GM21367 (cell line): ENCODE measurements at regions not wholly inside any gene's neighbourhood (a gene's known extent, or its start where the extent isn't known, plus 50 kb on each side); places are given as distances from the start of the nearest gene placed in this dataset.

Experiments used
- ATAC-seq: cut with Tn5 transposase; IDR thresholded peaks from one replicate; pipeline ENCODE4 v1.9.1; 2021; ENCODE audit not compliant: unreplicated experiment

DNA sequence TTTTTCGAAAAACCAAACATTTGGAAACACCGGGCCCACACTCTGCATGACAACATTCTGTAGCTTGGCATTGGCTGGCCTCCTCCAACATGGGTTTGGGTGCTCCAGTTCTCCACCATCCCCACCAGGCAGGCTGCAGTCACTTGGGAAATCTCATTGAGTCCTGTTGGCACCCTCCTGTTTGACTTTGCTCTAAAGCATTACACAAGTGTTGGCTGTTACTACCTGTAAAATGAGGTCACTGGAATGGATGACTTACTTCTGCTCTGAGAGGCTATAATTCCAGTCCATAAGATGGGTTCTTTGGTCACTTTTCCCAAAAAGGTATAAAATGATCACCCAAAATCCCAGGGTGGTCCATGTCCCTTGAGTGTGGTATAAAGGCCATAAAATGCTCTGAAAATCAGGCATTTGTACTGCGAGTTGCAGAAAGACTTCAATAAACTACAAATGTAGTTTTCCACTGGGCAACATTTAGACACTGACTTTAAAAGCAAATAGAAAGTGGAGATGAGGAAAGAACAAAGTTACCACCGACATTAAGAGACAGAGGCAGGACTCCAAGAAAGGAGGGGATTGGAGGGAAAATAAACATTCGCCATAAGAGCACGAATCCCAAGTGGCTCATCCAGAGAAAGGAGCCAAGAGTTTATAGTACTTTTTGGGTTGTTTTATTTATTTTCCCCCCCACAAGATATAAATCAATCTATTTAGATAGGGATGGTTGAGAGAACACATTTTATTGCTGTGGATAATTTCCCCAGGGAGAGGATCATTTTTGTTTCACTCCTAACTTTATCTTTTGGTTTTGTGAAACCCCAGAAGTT, 295.1 kb downstream of the TLE1 start:
- no peak for ATAC-seq

DNA sequence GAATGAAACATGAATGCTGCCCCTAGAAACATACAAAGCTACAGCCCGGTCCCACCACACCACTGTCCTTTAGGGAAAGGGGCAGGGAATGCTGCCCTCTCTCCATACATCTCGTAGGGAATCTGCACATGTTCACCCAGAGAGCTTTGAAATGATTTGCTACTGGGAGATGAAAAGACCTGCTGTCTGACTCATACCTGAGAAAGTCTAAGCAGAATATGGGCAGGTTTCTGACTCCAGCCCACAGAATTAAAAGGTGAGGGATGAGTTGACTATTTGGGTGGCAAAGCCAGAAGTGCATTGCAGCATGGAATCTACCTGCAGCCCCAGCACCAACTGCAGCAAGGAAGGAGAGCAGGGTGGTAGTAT, 297.9 kb downstream of the TLE1 start:
- no peak for ATAC-seq

DNA sequence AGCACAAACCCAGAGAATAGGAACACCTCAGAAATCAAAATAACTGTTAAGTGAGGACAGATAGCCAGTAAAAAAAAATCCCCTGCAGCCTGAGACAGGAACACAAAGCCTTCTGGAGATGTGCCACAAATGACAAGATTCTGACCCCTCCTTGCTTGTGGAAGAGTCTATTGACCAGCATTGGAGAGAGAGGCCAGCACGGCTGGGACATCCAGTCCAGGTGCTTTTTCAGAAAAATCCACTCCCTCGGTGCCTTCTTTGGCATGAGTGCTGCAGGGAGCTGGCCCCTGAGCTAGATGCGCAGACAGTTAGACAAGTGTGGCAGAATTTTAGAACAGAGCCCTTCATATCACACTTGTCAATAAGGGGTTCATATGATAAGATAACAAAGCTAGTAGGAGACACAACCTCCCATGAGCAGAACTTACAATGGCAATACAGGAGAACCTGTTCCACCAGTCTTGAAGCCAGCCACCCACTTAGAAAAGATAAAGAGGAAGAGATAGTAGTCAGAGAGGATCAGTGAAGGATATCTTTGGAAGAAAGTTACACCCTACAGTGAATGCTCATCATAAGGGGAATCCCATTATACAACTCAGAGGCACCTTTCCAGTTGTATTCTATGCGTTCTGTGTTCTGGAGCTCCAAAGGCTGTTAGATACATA, 298.4 kb downstream of the TLE1 start:
- ATAC-seq, result no peak

DNA sequence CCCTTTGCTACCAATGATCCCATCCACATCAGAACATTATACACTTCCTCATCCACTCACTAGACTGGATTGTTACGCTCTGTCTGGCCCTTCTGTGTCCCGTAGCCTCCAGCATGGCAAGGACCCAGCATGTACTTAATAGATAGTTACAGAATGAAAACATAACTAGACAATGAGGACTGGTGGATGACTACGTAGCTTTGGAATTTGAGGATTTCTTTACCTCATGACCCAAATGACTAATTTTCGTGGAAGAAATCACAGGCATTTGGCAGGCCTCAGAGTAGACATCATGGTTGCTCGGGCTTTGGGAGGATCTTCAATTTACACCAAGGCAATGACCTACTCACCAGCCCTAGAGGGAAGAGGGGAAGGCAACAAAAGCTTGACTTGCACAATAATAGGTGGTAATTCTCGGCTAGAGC, 299.8 kb downstream of the TLE1 start:
- no peak for ATAC-seq

DNA sequence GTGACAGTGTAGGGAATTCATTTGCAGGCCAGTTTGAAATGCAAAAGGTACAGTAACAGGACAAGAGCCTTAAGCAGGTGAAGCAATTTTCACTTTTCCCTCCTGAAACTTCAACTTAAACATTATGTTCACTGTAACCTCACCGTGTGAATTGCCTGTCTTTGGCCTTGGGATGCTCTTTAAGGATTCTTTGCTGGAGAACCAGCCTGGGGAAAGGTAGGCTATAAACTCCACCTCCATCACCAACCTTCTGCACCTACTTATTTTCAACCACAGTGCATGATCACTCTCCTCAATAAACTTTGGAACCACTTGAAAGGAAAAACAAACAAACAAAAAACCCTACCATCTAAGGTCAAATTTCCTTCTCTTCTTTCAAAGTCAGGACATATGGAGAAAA, 300.5 kb downstream of the TLE1 start:
- ATAC-seq, result no peak

DNA sequence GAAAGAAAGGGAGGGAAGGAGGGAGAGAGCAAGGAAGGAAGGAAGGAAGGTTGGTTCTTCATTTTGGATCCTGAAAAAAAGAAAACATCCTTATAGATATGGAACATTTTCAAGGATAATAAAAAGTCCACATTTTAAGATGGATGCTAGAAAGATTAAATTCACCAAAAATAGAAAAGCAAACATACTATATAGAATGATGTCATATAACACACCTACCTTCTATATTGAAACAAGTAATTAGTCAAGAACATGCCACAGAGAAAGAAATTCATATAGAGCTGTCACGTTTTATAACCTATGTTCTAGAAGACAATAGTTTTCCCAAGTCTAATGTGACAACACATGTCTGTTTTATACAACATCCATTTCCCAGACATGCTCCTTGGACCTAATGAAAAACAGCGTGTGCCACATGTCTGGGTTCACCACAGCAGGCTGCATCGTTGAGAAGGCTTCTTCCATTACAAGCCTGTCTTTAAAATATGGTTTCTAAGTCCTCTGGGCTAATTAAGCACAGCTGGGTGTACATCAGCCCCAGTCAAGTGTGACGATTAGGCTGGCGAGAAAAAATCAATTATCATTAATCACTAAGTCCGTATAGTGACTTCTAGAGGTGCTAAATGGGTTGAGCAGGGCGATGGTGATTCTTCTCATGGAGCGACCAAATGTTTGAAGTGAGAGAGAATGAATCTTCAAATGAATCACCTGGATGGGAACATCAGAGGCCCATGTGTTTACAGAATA, 301.8 kb downstream of the TLE1 start:
- no peak for ATAC-seq

DNA sequence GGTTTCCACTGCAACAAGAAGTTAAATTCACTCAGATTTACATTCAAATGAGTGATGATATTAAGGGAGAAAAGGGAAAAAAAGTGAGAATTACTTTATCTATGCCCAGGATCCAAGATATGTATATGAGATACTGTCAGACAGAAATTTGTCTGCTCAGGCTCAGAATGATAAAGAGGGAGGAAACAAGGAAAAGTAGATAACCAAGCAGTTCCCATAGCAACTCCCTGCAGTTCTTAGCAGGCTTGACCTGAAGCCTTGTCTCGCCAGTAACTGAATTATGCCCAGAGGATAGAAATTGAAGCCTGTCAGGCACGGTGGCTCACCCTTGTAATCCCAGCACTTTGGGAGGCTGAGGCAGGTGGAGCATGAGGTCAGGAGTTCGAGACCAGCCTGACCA, 304.4 kb downstream of the TLE1 start:
- ATAC-seq, result no peak

DNA sequence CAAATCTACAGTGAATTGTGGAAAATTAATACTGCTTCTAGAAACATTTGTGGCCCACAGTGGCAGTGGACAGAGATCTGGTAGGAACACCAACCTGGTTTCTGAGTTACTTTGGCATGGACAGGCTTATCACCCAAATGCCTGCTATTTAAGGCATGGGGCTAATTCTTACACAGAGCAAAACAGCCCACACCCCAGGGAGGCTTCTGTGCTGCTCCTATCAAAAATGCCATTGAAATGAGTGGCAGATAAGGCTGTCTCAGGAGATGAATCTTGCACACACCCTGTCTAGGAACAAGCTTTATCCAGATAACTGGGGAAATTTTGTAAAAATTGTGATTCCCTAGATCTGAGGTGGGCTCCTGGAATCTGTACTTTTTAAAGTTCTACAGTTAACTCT, 307.1 kb downstream of the TLE1 start:
- no peak for ATAC-seq

DNA sequence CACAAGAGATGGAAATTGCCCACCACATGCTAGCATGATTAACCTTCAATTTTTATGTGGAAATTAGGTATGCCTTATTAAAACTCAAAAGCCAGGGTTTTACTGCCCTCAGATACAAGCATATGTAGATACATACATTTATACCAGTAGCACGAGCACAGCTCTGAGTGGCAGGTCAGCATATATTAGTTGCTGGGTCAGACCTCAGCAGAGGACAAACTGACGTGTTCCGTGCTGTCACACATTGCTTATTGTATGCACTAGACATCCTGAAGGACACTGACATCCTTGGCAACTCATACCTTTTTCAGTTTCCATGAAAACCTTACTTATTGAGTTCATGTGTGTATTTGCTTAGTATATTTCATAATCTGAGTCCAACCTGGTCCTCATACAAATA, 307.7 kb downstream of the TLE1 start:
- no peak for ATAC-seq

DNA sequence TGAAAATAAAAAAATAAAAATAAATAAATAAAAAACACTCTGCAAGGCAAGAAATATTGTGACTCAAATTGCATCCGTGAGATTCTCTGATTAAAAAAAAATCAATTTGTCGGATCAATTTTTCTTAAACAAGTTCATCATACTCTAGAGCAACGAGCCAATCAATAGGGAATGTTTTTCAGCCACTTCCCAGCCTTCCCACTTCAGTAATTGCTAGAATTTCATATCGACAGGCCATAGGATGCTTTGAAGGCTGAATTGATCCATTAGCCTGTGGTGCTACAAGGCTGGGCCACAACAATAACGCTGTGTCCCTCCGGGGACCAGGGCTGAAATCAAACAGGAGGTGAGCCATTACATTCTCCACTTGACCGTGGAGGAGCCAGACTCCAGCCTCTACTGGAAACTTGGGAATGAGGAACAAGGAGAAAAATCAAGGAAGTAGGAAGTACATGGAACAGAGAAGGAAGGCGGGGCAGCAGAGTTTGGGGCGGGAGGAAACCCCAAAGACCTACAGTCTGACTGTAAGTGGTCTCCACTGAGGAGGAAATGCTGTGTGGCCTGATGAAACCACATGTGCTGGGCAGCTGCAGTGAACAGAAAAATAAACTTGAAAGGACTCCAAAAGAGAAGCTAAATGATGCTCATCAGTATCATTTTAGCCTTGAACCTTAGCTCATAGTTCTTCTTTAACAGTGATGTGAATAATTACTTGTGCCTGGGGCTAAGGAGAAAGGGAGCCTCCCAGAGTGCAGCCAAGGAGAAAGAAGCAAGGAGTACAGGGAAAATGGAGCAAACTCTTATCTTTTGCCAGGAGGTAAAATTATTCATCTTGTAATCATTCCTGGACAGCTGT, 308.6 kb downstream of the TLE1 start:
- no peak for ATAC-seq

DNA sequence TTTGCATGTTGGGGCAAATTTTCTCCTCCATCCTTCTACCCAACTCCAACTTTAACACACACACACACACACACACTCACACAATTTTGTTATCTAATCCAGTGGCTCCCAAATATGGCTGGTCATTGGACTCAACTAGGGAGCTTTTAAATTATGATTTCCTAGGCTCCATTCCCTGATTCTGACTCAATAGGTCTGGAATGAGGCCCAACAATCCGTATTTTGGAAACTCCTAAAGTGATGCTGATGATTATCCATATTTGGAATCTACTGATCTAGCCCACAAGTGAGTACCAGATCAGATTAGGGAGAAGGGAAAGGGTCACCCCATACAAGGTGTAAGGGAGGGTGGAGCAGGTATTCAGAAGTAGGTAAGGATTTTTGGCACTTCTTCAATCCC, 309.7 kb downstream of the TLE1 start:
- no peak for ATAC-seq

DNA sequence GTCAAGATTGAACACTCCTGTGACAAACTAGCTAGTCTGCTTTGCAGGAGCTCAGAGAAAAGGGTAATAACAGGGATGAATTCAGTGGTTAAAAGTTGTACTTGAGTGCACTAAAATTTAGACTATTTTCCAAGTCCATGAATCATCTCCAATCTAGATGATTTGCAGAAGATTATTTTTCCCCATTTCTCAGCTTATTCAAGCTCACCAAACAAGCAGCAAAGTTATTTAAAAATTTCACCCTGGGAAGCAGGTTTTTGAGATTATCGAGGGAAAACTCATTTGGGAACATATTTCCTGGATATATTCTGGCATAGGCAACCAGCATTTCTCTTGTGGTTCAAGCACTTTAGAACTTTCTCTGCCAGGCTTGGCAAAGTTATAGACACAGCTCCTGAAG, 311.4 kb downstream of the TLE1 start:
- no peak for ATAC-seq

DNA sequence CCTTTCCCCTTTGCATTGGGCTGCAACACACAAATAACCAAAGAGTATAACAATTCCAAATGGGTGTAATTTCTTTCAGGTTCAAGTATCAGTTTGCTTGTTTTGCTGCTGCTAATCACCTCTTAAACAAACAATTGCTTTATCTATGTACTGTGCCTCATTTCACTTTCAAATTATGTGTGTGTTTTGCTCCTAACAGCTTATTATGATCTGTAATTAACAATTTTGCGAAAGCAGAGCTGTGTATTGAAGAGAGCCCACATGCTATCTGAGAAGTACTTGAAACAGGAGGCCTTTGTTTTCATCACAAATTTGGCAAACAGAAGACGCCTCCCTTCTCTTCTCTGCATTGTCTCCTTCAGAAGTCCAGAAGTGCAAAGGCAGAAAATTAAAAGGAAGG, 312.0 kb downstream of the TLE1 start:
- no peak for ATAC-seq

DNA sequence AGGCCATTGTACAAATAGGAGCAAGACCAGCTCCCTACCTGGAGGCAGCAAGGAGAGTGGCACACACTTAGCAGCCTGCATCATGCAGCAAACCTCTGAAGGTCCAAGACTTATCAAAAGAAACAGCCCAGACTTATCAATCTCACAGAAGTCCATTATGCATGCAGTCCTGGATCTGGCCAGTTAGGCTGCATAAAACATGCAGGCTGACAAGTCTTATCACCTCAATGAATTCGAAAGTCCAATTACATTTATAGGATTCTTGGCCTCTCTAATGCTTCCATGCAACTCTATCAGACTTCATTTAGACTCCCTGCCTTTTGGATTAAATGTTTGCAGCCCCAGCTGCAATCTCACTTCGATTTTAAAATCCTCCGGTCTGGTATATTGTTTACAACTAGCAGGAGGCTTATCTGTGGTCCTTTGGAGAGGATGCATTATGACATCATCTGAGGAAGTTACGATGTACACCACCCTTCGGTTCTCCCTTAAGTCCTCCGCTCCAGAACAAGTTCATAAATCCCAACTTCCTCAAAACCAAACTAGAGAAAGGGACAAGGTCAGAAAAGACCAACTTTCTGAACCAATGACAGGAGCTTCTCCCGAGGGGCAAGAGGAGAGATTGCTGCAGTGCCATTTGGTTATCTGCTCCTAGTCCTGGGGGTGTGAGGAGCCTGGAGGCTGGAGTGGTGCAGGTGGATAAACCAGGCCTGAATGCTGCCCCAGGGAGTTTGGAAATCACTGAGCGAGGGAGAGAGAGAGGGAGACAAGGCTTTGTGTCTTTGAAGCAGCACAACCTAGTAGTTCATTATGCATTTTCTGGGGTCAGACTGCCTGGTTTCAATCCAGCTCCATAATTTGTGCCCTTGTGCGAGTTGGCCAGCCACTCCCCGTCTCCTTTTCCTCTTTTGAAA, 313.9 kb downstream of the TLE1 start:
- ATAC-seq, result no peak

DNA sequence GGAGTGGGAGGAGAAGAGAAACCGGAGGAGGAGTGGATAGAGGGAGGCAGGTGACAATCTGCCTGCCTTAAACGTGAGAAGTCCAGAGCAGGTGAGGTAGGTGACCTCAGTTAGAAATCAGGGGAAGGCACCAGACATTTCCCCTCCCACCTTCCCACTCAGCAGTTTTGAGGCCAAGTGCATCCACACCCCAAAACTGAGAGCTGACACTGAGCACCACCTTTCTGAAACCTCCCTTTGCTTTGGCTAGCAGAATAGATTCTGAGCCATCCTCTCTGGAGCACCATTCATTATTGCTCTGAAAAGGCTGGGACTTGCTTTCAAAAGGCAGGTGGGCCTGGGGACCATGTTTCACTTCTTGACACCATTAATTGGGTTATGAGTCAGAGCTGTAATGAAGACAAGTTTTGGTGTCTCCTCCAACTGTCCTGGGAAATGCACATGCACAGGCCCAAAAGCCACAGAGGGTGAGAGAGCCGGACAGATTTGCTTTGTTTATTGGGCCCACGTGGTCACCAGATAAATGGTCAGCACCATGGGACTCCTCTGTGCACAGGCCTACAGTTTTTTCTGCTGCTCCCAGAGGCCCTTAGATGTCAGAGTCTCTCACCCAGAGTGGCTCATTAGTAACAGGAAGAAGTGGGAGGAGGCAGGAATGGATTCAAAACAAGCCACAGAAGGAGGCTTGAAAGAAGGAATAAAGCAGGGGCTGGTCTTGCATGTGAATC, 314.7 kb downstream of the TLE1 start:
- no peak for ATAC-seq

DNA sequence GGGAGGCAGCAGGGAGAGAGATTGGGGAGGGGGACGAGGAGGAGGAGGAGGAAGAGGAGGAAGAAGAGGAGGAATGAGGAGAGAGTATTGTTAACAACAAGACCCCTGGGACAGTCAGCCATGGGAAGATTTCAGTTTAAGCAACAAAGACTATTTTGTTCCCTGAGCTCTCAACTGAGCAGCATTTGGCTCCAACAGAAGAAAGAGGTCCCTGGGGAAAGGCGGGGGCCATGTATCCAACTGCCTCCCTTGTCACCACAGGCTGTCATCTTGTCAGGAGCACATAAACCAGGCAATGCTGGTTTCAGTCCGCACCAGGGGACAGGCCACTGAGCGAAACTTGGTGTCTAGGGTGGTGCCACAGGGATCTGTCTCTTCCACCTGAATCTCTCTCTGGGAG, 316.1 kb downstream of the TLE1 start:
- ATAC-seq, result no peak

DNA sequence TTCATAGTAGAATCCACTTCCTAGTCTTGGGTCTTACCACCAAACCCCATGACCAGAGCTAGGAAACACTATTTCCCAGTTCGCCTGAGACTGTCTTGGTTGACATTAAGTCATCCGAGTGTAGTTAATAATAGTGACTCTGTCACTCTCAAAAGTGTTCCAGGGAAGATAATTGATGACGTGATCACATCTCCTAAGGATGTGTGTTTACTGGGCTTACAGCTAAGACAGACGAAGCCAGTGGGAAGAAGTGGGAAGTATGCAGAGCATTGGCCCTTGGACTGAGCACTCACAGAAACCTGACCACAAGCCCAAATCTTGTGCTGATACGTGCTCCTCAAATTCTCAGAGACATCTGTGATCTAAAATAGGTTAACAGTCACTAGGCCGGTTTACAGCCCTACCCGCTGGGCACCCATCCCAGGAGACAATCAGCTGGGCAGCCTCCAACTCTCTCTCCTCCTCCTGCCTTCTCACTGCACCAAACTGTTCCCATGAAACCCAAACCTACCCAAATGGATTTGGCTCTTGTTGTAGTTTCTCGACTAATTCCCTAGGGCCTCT, 316.6 kb downstream of the TLE1 start:
- no peak for ATAC-seq

DNA sequence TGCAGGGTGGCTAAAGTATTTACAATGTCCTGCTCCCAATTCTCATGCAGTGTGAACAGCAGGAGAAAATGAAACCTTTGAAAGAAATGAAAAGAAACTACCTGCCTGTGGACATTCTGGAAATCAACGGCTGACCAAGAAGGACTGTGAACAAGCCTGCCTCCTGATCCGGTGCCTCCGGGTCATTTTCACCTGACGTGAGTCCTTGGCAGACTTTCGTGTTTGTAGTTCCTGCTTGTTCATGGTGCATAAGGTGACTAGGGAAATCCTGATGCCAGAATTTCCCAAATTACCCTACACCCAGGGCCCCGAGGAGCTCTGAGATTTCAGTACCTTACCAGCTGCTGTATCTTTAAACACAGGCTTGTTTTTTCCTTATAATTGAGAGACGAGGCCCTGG, 317.5 kb downstream of the TLE1 start:
- ATAC-seq, result no peak

DNA sequence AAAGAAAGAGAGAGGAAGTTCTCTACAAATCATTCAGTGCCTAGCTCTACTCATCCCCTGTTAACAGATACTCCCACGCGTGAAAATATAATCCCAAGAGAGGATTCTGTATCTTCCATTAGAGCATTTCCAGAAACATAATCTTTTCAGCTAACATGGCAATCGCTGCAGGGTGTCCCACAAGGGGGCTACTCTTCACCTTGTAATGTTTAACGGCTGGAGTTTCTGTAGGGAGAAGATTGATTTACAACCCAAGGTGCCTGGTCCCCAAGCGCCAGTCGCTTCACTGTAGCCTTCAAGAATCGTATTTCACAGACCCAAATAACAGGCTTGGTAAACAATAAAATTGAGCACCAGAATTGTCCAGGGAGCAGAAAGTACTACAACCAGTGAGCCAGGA, 318.7 kb downstream of the TLE1 start:
- ATAC-seq, result no peak
